H4 (cell line): ENCODE measurements at regions not wholly inside any gene's neighbourhood (a gene's known extent, or its start where the extent isn't known, plus 50 kb on each side); places are given as distances from the start of the nearest gene placed in this dataset.
A peak's percentile ranks its signal among the peaks of the same experiment; 100 is the strongest.

Experiments
- DNase-seq: peaks from one replicate; pipeline ENCODE4 v3.0.0-alpha.2; 2015; ENCODE audit warnings: low spot score

DNA sequence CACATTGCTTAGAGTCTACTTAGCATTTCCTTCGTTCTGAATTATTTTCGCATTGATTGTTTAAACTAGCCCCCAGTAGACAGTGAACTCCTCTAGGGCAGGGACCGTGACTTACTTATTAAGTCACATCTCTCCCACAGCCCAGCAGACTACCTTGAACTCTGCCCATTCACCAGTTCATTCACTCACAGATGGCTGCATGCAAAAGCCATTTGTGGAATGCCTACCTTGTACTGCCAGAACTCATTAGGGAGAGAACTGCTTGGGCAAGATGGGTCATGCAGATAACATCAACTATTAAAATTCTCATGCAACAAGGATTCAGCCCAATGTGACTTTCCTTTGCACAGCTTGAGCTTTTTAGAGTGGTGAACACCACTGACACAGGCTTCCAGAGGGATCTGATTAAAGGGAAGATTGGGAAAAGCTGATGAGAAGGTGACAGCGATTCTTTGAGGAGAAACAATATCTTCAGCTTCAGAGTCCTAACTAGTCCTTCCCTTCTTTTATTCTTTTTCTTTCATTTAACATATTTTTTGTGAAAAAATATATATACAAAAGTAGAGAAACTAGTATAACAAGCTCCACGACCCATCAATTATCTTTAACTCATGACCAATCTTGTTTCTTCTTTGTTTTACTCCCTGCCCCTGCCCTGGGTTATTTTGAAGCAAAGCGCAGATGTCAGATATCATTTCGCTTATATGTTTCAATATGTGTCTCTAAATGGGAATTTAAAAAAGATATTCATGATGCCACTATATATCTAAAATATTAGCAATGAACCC lies 273.9 kb downstream of the CDC5L start:
- DNase-seq = peak; percentile 78

DNA sequence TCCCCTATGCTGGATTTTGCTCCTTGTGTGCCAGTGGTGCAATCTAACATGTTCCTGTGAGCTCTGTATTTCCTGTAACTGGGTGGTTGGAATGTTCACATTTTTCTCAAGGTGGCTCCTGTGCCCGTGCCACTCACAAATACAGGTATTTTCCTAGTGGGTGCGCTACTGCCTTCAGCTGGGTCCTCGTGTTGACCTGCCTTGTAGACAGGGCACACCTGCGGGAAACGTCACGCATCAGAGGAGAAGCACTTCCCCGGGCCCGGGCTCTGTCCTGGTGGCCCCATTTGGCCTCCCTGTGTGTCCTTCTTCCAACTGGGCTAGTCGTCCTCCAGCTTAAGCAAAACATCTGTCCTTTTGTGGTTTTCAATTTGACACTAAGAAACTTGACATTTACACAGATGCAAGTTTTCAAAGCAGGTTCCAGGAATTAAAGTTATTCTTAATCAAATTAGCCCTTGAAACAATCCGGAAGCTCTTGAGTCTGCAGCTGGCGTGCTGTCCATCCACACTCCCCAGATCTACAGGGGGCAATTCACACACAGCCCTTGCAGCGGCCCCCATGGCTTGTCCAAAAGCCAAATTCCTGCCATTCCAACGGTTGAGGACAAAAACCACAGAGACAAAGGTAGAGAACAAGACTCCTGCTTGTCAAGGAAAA lies 275.1 kb downstream of the CDC5L start:
- peak; percentile 80 for DNase-seq

GRCh38 chr6:44663860-44664634 lies 276.5 kb downstream of the CDC5L start:
- no peak for DNase-seq

- DNase-seq = no peak
Observed at GRCh38 chr6:44664716-44665115, 277.2 kb downstream of the CDC5L start.

- DNase-seq = no peak
Observed at GRCh38 chr6:44665143-44665542, 277.6 kb downstream of the CDC5L start.

DNA sequence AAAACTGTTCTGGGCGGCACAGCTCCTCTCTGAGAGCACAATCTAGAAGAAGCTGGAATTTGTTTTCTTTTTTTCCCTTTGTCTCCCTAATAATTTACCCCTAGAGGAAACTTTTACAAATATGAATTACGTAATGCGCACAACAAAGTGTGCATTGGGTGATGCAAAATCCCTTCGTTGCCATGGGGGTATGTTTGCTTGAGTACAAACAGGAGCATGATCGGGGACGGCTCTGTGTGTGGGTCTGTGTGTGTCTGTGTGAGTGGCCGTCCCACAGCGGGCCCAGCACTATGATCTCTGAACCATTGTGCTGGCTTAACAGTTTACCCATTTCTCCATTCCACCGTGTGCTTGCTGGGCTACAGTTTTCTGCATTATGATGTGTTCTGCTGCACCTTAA lies 278.2 kb downstream of the CDC5L start:
- DNase-seq = no peak

- no peak for DNase-seq
Observed at GRCh38 chr6:44666324-44666723, 278.8 kb downstream of the CDC5L start.

- peak; percentile 88 for DNase-seq
Observed at GRCh38 chr6:44667226-44667625, 279.7 kb downstream of the CDC5L start.

DNA sequence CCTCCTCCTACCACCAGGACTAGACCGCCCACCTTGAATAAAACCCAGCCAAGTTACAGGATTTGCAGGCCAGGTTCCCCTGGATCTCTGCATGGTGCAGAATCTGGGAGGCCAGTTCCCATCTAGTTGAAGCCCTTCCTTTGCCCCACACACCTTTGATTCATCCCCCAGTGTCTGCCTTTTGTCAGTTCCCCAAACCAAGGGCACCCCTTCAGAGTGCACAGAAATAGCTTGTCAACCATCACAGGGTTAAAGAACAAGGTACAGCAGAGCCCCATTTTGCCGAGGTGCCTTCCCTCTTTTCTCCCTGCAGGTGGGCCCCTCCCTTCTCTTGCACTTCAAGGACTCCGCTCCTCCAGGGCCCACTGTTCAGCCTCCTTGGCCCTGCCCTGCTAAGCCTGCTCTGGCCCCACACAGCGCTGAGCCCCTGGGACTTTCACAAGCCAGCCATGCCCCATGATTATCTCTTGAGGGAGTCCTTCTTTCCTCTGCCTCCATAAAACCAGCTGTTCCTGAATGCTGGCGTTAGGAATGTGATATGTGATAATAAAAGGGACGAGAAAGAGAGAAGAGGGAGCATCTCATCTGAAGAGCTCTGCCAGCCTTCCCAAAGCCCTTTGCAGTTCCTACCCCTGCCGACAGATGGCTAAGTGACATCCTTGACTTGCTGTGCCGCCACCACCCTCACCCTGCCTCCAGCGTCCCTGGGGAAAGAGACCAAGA lies 280.3 kb downstream of the CDC5L start:
- peak; percentile 74 for DNase-seq

GRCh38 chr6:44668391-44668930 lies 281.0 kb downstream of the CDC5L start:
- DNase-seq = peak; percentile 63

GRCh38 chr6:44668976-44669934 lies 281.7 kb downstream of the CDC5L start:
- peak; percentile 56 for DNase-seq

DNA sequence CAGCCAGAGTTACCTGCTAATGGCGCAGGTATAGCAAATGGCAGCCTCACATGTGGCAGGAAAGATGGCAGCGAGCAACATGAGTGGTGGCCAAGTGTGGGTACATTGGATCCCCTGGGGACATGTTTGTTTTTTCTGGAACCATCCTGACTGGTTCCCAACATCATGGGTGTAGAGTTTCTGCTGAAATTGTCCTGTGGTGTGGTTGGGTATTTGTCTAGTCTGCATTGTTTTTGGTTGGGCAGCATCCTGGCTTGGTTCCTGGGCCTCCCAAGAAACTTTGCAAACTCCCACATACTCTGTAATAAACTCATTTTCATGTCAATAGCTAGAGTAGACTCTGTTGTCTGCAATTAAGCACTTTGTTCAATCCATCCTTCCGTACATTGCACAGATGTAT lies 282.6 kb downstream of the CDC5L start:
- no peak for DNase-seq

- DNase-seq = no peak
Observed at GRCh38 chr6:44671333-44671732, 283.8 kb downstream of the CDC5L start.

DNA sequence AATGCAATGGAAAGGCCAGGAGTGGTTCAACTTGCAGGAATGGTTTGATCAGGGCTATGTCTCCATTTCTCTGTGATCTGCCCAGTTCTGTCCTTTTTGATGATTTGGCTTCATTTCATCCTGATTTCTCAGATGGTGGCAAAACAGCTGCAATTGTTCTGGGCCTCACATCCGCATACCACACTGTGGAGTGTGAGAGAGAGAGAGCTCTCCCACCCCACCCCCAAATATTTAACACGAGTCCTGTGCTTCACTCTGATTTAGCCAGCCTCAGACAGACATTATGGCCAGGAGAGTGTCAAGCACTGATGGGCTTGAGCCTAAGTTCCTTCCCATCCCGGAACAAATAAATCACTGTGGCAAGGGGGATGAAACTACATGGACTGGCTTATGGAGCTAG lies 284.6 kb downstream of the CDC5L start:
- no peak for DNase-seq

DNA sequence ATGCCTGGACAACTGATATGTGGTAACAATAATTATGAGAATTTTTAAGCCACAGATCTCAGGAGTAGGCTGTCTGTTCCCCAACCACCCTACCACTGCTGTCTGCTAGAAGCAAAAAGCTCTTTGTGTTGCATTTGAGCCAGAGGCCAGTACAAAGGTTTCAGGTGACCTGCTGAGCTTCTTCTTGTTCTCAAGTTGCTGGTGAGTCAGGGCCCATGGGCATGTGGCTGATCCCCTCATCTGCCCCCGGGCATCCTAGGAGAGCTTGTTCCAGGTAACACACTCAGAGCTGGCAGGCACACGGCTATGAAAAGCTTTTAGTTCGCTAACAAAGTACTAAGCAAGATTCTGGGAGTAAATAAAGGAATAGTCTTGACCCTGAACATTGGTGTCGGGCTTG lies 285.3 kb downstream of the CDC5L start:
- DNase-seq = no peak

- DNase-seq = no peak
Observed at GRCh38 chr6:44674226-44675155, 287.0 kb downstream of the CDC5L start.

- no peak for DNase-seq
Observed at GRCh38 chr6:44675449-44675848, 287.9 kb downstream of the CDC5L start.

DNA sequence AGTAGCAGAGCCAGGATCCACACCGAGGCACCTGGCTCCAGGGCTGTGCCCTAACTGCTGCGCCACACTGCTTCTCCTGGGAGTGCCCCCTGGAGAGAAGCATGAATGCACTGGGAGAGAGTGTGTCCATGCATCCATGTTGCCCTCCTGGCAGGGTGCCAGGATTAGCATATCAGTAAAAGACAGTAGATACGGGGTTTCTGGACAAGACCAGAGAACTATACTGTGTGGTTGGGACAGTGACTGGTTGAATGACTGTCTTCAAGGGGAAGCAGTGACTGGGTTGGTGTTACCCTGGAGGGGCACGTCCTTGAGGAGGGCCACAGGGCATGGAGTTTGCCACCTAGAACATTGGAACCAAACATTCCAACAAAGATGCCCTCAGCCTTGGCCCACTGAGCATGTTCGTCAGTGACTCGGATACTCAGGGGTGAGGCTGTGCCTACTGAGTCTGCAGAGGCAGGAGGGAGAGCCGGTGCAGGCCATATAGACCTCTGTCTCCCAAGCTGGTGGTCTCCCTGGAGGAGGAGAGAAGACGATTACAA lies 288.8 kb downstream of the CDC5L start:
- no peak for DNase-seq

- DNase-seq = no peak
Observed at GRCh38 chr6:44676826-44677433, 289.4 kb downstream of the CDC5L start.
